C4-2B (cell line): ENCODE measurements at regions not wholly inside any gene's neighbourhood (a gene's known extent, or its start where the extent isn't known, plus 50 kb on each side); places are given as distances from the start of the nearest gene placed in this dataset.

Experiments
- ZFX ChIP-seq: fragments of 450-650 bp; IDR thresholded peaks from 2 replicates; pipeline ENCODE4 v1.6.1; 2017
- TF ChIP-seq, protein P1 (sequence below): fragments of 450-650 bp; conservative IDR thresholded peaks from 2 replicates; pipeline ENCODE4 v1.5.1; 2017; ENCODE audit warnings: mild to moderate bottlenecking

DNA sequence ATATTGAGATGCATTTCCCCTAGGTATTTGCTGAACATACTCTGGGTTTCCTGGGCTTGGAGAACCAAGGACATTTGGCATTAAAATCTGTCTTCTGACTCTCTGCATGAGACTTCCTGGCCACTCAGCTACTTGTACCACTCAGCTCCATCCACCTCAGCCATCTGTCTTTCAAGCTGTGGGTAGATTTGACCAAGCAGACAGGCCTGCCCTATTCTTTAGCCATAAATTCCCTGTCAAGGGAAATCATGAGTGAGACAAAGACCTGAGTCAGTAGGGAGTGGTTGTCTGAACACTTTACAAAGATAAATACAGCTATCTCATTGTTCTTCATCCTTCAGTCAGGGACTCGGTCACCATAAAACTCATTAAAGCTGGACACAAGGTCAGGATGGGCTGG is 399.1 kb downstream of the GPAM start:
- TF ChIP-seq, protein P1, sequence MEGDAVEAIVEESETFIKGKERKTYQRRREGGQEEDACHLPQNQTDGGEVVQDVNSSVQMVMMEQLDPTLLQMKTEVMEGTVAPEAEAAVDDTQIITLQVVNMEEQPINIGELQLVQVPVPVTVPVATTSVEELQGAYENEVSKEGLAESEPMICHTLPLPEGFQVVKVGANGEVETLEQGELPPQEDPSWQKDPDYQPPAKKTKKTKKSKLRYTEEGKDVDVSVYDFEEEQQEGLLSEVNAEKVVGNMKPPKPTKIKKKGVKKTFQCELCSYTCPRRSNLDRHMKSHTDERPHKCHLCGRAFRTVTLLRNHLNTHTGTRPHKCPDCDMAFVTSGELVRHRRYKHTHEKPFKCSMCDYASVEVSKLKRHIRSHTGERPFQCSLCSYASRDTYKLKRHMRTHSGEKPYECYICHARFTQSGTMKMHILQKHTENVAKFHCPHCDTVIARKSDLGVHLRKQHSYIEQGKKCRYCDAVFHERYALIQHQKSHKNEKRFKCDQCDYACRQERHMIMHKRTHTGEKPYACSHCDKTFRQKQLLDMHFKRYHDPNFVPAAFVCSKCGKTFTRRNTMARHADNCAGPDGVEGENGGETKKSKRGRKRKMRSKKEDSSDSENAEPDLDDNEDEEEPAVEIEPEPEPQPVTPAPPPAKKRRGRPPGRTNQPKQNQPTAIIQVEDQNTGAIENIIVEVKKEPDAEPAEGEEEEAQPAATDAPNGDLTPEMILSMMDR: no peak
- no peak for TF ChIP-seq ZFX
